Epithelial cell of esophagus (primary cell): ENCODE measurements at regions not wholly inside any gene's neighbourhood (a gene's known extent, or its start where the extent isn't known, plus 50 kb on each side); places are given as distances from the start of the nearest gene placed in this dataset.

ENCODE experiments used
- DNase-seq: peaks from one replicate; pipeline ENCODE4 v3.0.0; 2010; ENCODE audit warnings: low read depth
- H3K4me3 ChIP-seq: 2 replicates; pipeline ENCODE4 v1.5.1; 2011; ENCODE audit warnings: mild to moderate bottlenecking, low read length, control low read depth
- CTCF ChIP-seq: IDR thresholded peaks from 2 replicates; pipeline ENCODE4 v1.5.1; 2011; ENCODE audit warnings: low read depth, mild to moderate bottlenecking, low read length, control low read depth, inconsistent platforms; ENCODE audit not compliant: insufficient read depth; ENCODE audit errors: missing control alignments

GRCh38 chr10:3712707-3713106 lies 72.3 kb downstream of the KLF6 start:
- TF ChIP-seq CTCF, result no peak
- no peak for DNase-seq
- H3K4me3 ChIP-seq, result no peak overlapping the region

GRCh38 chr10:3711918-3712317 lies 73.1 kb downstream of the KLF6 start:
- no peak for TF ChIP-seq CTCF
- no peak overlapping the region for H3K4me3 ChIP-seq
- no peak for DNase-seq

GRCh38 chr10:3710764-3711163 lies 74.2 kb downstream of the KLF6 start:
- DNase-seq, result no peak
- TF ChIP-seq CTCF, result no peak
- H3K4me3 ChIP-seq, result no peak overlapping the region

GRCh38 chr10:3709456-3710060 lies 75.5 kb downstream of the KLF6 start:
- no peak for DNase-seq
- TF ChIP-seq CTCF, result no peak
- H3K4me3 ChIP-seq, result no peak overlapping the region

GRCh38 chr10:3708852-3709251 lies 76.2 kb downstream of the KLF6 start:
- no peak for TF ChIP-seq CTCF
- no peak overlapping the region for H3K4me3 ChIP-seq
- no peak for DNase-seq

- no peak overlapping the region for H3K4me3 ChIP-seq
- no peak for TF ChIP-seq CTCF
- peak; percentile 29 for DNase-seq
Measured at GRCh38 chr10:3704565-3705325, 80.3 kb downstream of the KLF6 start.

- no peak for DNase-seq
- no peak for TF ChIP-seq CTCF
- no peak overlapping the region for H3K4me3 ChIP-seq
Measured at GRCh38 chr10:3702569-3702968, 82.4 kb downstream of the KLF6 start.
